HCT116 (cell line): ENCODE measurements at regions not wholly inside any gene's neighbourhood (a gene's known extent, or its start where the extent isn't known, plus 50 kb on each side); places are given as distances from the start of the nearest gene placed in this dataset.
"Not testable (repeated sequence)": the region's sequence is repeated elsewhere in the genome, so short reads cannot be mapped to it uniquely, and the experiment has no call there.

Experiments
- ATAC-seq: fragments of 200-7000 bp; cut with Tn5 transposase; 2 replicates; pipeline ENCODE4 v1.9.1; 2020; ENCODE audit warnings: mild to moderate bottlenecking, moderate library complexity
- BruUV-seq: library from RNA; stranded (reverse); fragments of 400-500 nt; replicated peaks from 2 replicates; lab custom pipeline; 2021; lab: Mats Ljungman, UMichigan
- CTCF ChIA-PET: fragments of 300-600 bp; sonication (Branson Sonifier 250); formaldehyde crosslinking; loops from one replicate; lab custom pipeline; 2021; ENCODE audit warnings: antibody characterized with exemption; lab: Charles Lee
- POLR2A ChIA-PET: fragments of 300-600, 350-600 bp; sonication (Branson Sonifier 250); formaldehyde crosslinking; loops from one replicate; lab custom pipeline; 2021; ENCODE audit warnings: antibody characterized with exemption; lab: Charles Lee
- RAD21 ChIA-PET, 2 experiments: fragments of 300-600 bp; sonication (Branson Sonifier 250); formaldehyde crosslinking; loops; one replicate each; lab custom pipeline; 2023; ENCODE audit warnings: low total read pairs in 2 of 2; ENCODE audit not compliant: uncharacterized antibody in 2 of 2, unreplicated experiment in 2 of 2, low non-redundant PET in 1 of 2; lab: Charles Lee
- DNase-seq: peaks from one replicate; pipeline ENCODE4 v3.0.0-alpha.2; 2010; ENCODE audit warnings: low read depth, low spot score
- H2AFZ ChIP-seq: fragments of 200-600 bp; shearing (Covaris generic), sonication (generic); 2 replicates; pipeline ENCODE4 v1.6.1; 2017; ENCODE audit warnings: low read depth, mixed run types, mixed read lengths, antibody characterized with exemption, low read length; ENCODE audit not compliant: poor library complexity, severe bottlenecking
- H3K27ac ChIP-seq: 2 replicates; pipeline ENCODE4 v1.5.1; 2012; ENCODE audit warnings: low read depth, low read length
- H3K27me3 ChIP-seq: fragments of 200-600 bp; sonication (generic); 2 replicates; pipeline ENCODE4 v1.6.1; 2016; ENCODE audit warnings: mixed run types, low read length, mixed read lengths; ENCODE audit not compliant: insufficient read depth
- H3K36me3 ChIP-seq, 2 experiments: fragments of 200-500 bp in 1 of 2; fragments of 200-600 bp in 1 of 2; sonication (Bioruptor generic) in 1 of 2; sonication (generic) in 1 of 2; 2 replicates each; pipeline versions ENCODE4 v1.5.1 to v1.6.1; 2014 to 2016; ENCODE audit warnings: low read length in 2 of 2, inconsistent platforms in 1 of 2, mixed read lengths in 1 of 2, mixed run types in 1 of 2; ENCODE audit not compliant: insufficient read depth in 2 of 2, control insufficient read depth in 1 of 2
- H3K4me1 ChIP-seq, 2 experiments: fragments of 200-600 bp in 1 of 2; sonication (generic) in 1 of 2; 2 replicates each; pipeline versions ENCODE4 v1.5.1 to v1.6.1; 2012 to 2017; ENCODE audit warnings: low read length in 2 of 2, inconsistent platforms in 1 of 2, mild to moderate bottlenecking in 1 of 2, mixed read lengths in 1 of 2, mixed run types in 1 of 2, moderate library complexity in 1 of 2; ENCODE audit not compliant: insufficient read depth in 2 of 2, control insufficient read depth in 1 of 2
- H3K4me2 ChIP-seq: fragments of 200-600 bp; sonication (generic); 2 replicates; pipeline ENCODE4 v1.6.1; 2017; ENCODE audit warnings: mixed run types, low read length, mixed read lengths
- H3K4me3 ChIP-seq, 2 experiments: fragments of 200-600 bp in 1 of 2; sonication (generic) in 1 of 2; replicated peaks in 1 of 2; 2 replicates each; pipeline ENCODE4 v1.5.1; 2011 to 2016; ENCODE audit warnings: low read length in 2 of 2, control low read depth in 1 of 2, low read depth in 1 of 2, mild to moderate bottlenecking in 1 of 2, mixed read lengths in 1 of 2, mixed run types in 1 of 2
- H3K79me2 ChIP-seq: fragments of 200-600 bp; sonication (generic); 2 replicates; pipeline ENCODE4 v1.6.1; 2017; ENCODE audit warnings: mild to moderate bottlenecking, mixed run types, low read length, moderate library complexity, mixed read lengths; ENCODE audit not compliant: insufficient read depth
- H3K9ac ChIP-seq: fragments of 200-600 bp; sonication (generic); 2 replicates; pipeline ENCODE4 v1.6.1; 2016; ENCODE audit warnings: low read length, mixed read lengths
- H3K9me2 ChIP-seq: fragments of 200-600 bp; sonication (generic), shearing (Covaris generic); 2 replicates; pipeline ENCODE4 v1.6.1; 2017; ENCODE audit warnings: mixed run types, mild to moderate bottlenecking, moderate library complexity; ENCODE audit not compliant: insufficient read depth
- H3K9me3 ChIP-seq, 2 experiments: fragments of 200-500 bp in 1 of 2; fragments of 200-600 bp in 1 of 2; sonication (Bioruptor generic) in 1 of 2; sonication (generic) in 1 of 2; 2 replicates each; pipeline ENCODE4 v1.6.1; 2014 to 2017; ENCODE audit warnings: low read length in 2 of 2, mixed read lengths in 2 of 2, inconsistent platforms in 1 of 2, low read depth in 1 of 2, mild to moderate bottlenecking in 1 of 2, mixed run types in 1 of 2, moderate library complexity in 1 of 2; ENCODE audit not compliant: control insufficient read depth in 1 of 2, insufficient read depth in 1 of 2
- H4K20me1 ChIP-seq: fragments of 200-600 bp; sonication (generic), shearing (Covaris generic); 2 replicates; pipeline ENCODE4 v1.6.1; 2017; ENCODE audit warnings: mixed run types, mild to moderate bottlenecking, moderate library complexity; ENCODE audit not compliant: insufficient read depth
- ATF3 ChIP-seq: IDR thresholded peaks from 2 replicates; pipeline ENCODE4 v1.6.1; 2012
- CEBPB ChIP-seq: IDR thresholded peaks from 2 replicates; pipeline ENCODE4 v1.6.1; 2012; ENCODE audit warnings: low read depth
- EGR1 ChIP-seq: IDR thresholded peaks from 2 replicates; pipeline ENCODE4 v1.6.1; 2012; ENCODE audit warnings: low read depth
- ELF1 ChIP-seq: IDR thresholded peaks from 2 replicates; pipeline ENCODE4 v1.6.1; 2012; ENCODE audit warnings: low read depth, borderline replicate concordance
- EZH2phosphoT487 ChIP-seq: fragments of 200-600 bp; IDR thresholded peaks from 2 replicates; pipeline ENCODE4 v1.6.1; 2018; ENCODE audit warnings: antibody characterized with exemption, borderline replicate concordance
- JUND ChIP-seq: IDR thresholded peaks from 2 replicates; pipeline ENCODE4 v1.6.1; 2012
- MAX ChIP-seq: IDR thresholded peaks from 2 replicates; pipeline ENCODE4 v1.6.1; 2012
- POLR2A ChIP-seq: IDR thresholded peaks from 2 replicates; pipeline ENCODE4 v1.7.0; 2011; ENCODE audit warnings: borderline replicate concordance; ENCODE audit not compliant: insufficient read depth, insufficient read length; ENCODE audit errors: extremely low read depth
- POLR2AphosphoS5 ChIP-seq: IDR thresholded peaks from 2 replicates; pipeline ENCODE4 v1.6.1; 2011; ENCODE audit warnings: mild to moderate bottlenecking, low read depth, low read length, moderate library complexity
- RAD21 ChIP-seq: IDR thresholded peaks from 2 replicates; pipeline ENCODE4 v1.6.1; 2012; ENCODE audit warnings: low read depth, mild to moderate bottlenecking
- SIN3A ChIP-seq: IDR thresholded peaks from 2 replicates; pipeline ENCODE4 v1.6.1; 2012; ENCODE audit warnings: low read depth
- SP1 ChIP-seq: IDR thresholded peaks from 2 replicates; pipeline ENCODE4 v1.6.1; 2012; ENCODE audit warnings: low read depth
- SRF ChIP-seq: IDR thresholded peaks from 2 replicates; pipeline ENCODE4 v1.6.1; 2012; ENCODE audit warnings: low read depth
- TCF7L2 ChIP-seq: IDR thresholded peaks from 2 replicates; pipeline ENCODE4 v1.7.0; 2011; ENCODE audit warnings: borderline replicate concordance, inconsistent platforms; ENCODE audit not compliant: insufficient read depth, insufficient read length; ENCODE audit errors: extremely low read depth
- ZBTB33 ChIP-seq: IDR thresholded peaks from 2 replicates; pipeline ENCODE4 v1.6.1; 2011; ENCODE audit warnings: mild to moderate bottlenecking, low read length, moderate library complexity; ENCODE audit not compliant: insufficient replicate concordance; ENCODE audit errors: extremely low read depth
- ZFX ChIP-seq: fragments of 450-650 bp; IDR thresholded peaks from 2 replicates; pipeline ENCODE4 v1.6.1; 2017
- ZNF274 ChIP-seq: fragments of 200-500 bp; sonication (Bioruptor generic); IDR thresholded peaks from 2 replicates; pipeline ENCODE4 v1.6.1; 2014; ENCODE audit warnings: mild to moderate bottlenecking, low read depth, low read length, inconsistent platforms
- intact Hi-C: fragments of 100-400 bp; cut with micrococcal nuclease; formaldehyde crosslinking; loops from 2 replicates; pipeline ENCODE4 v1.10.0; 2022
- TF ChIP-seq, protein P1 (sequence below), 3 experiments: fragments of 200-600 bp in 1 of 3; sonication (generic) in 1 of 3; IDR thresholded peaks in 2 of 3; conservative IDR thresholded peaks in 1 of 3; 2 replicates each; pipeline ENCODE4 v1.5.1; 2012 to 2017; ENCODE audit warnings: low read depth in 2 of 3, low read length in 2 of 3, antibody characterized with exemption in 1 of 3, borderline replicate concordance in 1 of 3, control low read depth in 1 of 3, mild to moderate bottlenecking in 1 of 3, mixed read lengths in 1 of 3, mixed run types in 1 of 3, moderate library complexity in 1 of 3; ENCODE audit not compliant: insufficient read depth in 1 of 3

- ATAC-seq (no peak), DNase-seq (no peak)
- Histone ChIP-seq H3K4me3 (no peak overlapping the region), H3K27ac (no peak overlapping the region), H4K20me1 (no peaks in the 10 kb centered on the region), H2AFZ (no peak overlapping the region), H3K4me1 (no peaks in the 10 kb centered on the region), H3K9me3 (no peaks in the 10 kb centered on the region), H3K9me2 (no peaks in the 10 kb centered on the region), H3K9ac (no peak overlapping the region), H3K36me3 (no peaks in the 10 kb centered on the region), H3K27me3 (peaks cover 3% of the 10 kb centered on the region; the same call in 1 of the 2 replicates), H3K79me2 (no peaks in the 10 kb centered on the region), H3K4me2 (no peak overlapping the region)
- intact Hi-C loops = no loop called here
- BruUV-seq = no TSS peak
- ChIA-PET POLR2A (no interaction called here), RAD21 (no interaction called here), CTCF (no interaction called here)
- TF ChIP-seq, protein P1, sequence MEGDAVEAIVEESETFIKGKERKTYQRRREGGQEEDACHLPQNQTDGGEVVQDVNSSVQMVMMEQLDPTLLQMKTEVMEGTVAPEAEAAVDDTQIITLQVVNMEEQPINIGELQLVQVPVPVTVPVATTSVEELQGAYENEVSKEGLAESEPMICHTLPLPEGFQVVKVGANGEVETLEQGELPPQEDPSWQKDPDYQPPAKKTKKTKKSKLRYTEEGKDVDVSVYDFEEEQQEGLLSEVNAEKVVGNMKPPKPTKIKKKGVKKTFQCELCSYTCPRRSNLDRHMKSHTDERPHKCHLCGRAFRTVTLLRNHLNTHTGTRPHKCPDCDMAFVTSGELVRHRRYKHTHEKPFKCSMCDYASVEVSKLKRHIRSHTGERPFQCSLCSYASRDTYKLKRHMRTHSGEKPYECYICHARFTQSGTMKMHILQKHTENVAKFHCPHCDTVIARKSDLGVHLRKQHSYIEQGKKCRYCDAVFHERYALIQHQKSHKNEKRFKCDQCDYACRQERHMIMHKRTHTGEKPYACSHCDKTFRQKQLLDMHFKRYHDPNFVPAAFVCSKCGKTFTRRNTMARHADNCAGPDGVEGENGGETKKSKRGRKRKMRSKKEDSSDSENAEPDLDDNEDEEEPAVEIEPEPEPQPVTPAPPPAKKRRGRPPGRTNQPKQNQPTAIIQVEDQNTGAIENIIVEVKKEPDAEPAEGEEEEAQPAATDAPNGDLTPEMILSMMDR (IDR thresholded peaks at IDR 0.05 in 2 of 3, conservative IDR thresholded peaks at IDR 0.05 in 1 of 3; ENCODE audit: borderline replicate concordance in 1 of 3, insufficient read depth in 1 of 3, low read depth in 2 of 3, low read length in 2 of 3) = no peak
- TF ChIP-seq CEBPB (no peak), SRF (no peak), JUND (no peak), ELF1 (no peak), TCF7L2 (no peak), ZNF274 (no peak), MAX (no peak), SP1 (no peak), SIN3A (no peak), ZBTB33 (no peak), ZFX (no peak), POLR2A (no peak), EGR1 (no peak), RAD21 (no peak), EZH2phosphoT487 (no peak), POLR2AphosphoS5 (no peak), ATF3 (no peak)
These were observed 313.2 kb upstream of the KAZN start for GRCh38 chr1:14285238-14285637.

- H3K9ac ChIP-seq, BruUV-seq, H3K4me1 ChIP-seq, RAD21 ChIA-PET, intact Hi-C loops, H4K20me1 ChIP-seq, POLR2A ChIA-PET, H3K9me3 ChIP-seq, H3K27ac ChIP-seq, H3K27me3 ChIP-seq, H3K4me3 ChIP-seq, H3K36me3 ChIP-seq, H3K79me2 ChIP-seq, CTCF ChIA-PET, DNase-seq, H2AFZ ChIP-seq, H3K9me2 ChIP-seq: not testable (repeated sequence)
- ATAC-seq = peak; percentile 47; the same call in 1 of the 2 replicates
- H3K4me2 ChIP-seq = peak overlapping the region; percentile 21
These were observed 307.3 kb upstream of the KAZN start for GRCh38 chr1:14291182-14291581.
